Fibroblast of skin of left quadriceps (primary cell): ENCODE measurements at regions not wholly inside any gene's neighbourhood (a gene's known extent, or its start where the extent isn't known, plus 50 kb on each side); places are given as distances from the start of the nearest gene placed in this dataset.

Experiments used
- DNase-seq, 2 experiments: peaks; one replicate each; pipeline ENCODE4 v3.0.0-alpha.2; 2013; ENCODE audit warnings: low read depth in 2 of 2

DNA sequence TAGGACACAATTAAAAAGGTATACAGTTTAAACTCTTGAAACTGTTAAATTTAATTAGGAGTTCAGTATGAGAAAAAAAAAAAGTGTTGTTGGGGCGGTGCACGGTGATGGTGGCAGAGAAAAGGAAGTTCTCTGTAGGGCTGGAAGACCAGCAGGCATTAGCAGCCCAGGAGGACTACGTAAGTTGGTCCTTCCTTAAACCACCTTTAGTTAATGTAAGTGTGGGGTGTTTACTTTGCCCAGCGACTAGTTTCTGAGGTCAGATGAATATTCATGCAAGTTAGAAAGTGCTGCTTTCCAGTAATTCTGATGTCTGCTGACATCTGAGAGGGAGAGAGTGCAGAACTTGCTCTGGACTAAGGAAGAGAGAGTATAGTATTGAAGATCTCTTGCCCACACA lies 54.9 kb downstream of the NKX2-1 start:
- no peak for DNase-seq

DNA sequence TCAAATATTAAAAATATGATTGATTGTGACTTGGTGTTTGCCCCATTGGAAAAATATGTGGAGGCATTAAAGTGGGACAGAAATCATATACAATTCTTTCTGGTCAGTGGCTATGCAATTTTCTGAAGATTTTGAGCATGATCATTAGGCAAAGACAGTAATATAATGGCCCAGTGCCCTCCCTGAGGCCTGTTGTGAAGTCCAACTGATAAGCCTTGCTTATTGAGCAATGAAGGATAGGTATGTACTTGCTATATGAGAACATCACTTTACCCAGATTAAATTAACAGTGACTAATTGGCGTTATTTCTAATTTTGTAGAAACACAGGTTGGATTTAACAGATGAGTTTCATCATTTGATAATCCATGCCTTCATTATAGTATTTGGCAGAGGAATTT lies 57.1 kb downstream of the NKX2-1 start:
- no peak for DNase-seq

DNA sequence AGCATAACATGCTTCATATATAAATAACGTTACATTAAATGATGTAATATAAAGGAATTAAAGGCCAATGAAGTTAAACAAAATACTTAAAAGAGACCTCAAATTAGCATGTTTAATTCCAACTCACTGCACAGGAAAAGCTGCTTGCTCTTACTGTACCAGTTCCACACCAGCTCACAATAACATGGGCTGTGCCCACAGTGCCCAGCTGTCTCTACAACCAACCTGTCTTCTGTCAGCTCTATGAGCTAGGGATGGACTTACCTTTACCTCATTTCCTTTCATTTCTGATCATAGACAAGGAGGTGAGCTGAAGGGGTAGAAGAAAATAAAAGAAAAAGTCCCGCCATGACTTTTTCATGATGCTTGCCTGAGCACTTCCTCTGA lies 64.8 kb downstream of the NKX2-1 start:
- no peak for DNase-seq

DNA sequence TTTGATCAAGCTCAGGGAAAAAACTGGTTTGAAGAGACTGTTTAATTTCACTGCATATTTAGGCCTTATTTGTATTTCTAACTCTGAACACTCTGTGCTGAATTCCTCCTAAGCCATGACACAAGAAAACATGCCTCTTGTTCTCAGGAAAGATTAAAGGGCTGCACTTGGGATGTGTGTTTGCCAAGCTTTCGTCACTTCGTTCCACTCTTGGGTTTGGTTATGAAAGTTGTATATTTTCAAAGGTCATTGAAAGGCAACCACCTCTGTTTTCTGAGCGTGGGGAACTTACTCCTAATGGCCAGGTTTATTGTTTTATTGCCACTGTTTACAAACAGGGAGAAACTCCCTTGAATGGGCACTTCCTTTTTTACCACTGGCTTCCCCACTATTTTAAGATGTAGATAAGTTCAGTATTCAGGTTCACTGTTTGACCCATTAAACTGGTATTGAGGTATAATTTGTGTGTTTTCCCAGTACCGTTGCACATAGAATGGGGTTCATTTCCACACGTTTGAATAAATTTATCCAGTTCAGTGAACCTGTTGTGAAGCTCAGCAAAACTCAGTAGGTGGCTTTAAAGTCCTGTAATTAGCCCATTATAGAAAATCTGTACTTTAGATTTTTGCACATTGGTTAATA lies 65.3 kb downstream of the NKX2-1 start:
- DNase-seq: no peak

DNA sequence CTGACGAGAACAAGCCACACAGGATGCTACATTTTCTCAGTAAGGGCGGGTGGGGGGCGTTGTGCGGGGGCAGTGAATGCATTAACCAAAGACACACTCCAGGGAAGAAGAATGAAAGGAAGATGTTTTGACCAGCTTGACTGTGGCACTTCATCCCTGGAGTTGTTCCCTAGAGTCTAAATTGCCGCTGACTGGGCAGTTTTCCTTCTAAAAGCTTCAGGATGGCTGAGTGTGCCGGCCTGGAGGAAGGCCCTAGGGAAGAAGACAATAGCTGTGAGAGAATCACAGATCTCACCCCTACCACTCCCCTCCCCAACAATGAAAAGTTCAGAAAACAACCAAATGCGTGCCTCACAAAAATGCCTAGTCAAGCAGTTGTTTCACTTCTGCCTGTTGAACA lies 67.2 kb downstream of the NKX2-1 start:
- no peak for DNase-seq

DNA sequence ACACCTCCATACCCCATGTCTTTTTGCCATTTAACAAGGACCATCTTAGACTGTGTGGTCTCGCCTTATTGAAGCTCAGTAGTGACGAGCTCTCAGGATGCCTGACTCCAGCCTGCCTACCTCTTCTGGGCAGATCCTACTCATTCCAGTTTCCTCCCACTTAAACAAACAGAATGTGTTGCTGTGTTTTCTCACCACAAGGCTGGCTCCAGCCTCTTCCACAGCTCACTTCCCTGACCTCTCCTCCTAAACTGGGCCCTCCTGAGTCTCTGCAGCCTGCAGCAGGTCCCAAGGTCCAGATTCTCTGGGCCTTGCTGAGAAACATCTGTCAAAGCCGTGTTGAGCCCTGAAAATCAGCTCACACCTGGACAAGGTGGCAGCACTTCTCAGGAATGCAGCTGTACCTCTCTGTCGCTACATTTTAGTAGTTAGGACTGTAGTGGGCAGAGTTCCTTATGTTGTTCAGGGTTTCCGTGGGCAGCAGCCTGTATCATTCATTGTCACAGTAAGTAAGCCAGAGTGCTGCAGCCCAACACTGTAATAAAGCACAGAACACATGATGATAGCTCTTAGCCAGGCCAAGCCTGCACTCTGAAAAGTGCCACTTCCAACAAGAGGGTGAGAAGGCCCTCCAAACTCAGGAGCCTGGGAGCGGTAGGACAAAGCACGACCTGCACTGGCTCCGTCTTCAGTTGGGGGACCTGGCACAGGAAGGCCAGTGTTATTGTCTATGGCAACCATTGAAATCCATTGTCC lies 68.5 kb downstream of the NKX2-1 start:
- DNase-seq: no peak

DNA sequence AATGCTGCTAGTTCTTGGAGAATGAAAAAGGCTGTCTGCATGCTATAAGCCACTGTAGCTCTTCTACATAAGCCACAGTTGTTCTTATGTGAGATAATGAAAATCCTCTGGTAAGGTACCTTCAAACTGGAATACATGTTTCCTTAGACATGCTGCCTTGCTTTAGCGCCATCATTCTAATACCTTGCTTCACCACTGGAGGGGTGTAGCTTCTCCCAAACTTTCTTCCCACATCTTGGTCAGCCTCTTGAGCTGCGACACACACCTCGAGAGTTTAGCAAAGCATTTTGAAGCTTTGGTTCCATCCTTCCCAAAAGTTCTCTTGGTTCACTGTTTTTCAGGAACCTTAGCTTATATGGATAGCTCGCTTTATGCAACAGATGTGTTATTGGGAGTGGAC lies 69.5 kb downstream of the NKX2-1 start:
- DNase-seq: no peak

DNA sequence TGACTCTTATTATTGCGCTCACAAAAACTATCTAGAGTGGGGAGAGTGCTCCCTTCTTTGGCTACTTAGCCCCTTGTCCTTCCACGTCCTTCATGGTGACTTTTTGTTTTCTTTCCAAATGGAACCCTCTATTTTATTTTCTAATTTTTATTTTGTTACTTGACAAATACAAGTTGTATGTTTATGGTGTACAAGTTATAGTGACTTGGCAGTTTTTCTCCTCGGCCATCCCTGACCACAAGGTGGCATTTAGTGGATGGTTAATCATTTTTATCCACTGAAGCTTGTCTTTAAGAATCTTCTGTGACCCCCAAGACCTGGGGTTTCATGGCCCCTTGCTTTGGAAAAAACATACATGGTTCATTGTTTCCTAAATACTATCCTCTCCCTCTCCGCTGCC lies 70.1 kb downstream of the NKX2-1 start:
- DNase-seq: no peak

DNA sequence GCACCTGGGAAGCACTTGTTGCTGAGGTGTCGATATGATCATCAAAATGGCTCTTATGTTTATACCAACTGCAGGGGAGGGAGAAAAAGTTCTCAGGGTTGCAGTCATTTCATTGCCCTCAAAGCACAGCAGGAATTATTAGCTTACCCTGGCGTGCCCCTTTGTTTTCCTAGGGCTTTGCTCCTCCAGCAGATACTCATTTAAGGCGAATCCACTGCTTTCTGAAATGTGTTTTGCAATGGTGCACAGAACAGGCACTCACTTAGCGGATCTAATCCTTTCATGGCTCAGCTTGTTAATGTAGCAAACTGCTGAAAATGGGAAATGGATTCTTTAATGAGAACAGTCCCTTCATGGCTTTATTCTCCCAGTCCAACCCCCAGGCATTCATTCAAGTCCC lies 76.7 kb downstream of the NKX2-1 start:
- DNase-seq: no peak

DNA sequence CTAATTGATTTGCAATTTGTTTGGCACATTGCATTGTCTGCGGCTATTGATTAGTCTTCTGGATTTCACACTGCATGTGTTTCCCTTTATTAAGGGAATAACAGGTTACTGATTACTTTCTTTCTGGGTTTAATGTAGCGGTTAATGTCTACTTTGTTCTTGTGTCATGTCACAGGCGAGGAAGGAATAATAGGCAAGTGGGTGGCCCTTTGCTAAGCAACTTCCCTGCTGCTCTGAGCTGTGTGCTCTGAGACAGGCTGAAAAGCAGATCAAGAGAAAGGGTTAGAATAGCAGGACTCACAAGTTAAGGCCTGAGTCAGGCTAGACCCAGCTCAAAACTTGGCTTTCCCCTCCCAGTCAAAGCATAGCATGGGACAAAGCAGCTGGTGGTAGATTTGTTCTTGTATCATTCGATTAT lies 77.2 kb downstream of the NKX2-1 start:
- DNase-seq: no peak

DNA sequence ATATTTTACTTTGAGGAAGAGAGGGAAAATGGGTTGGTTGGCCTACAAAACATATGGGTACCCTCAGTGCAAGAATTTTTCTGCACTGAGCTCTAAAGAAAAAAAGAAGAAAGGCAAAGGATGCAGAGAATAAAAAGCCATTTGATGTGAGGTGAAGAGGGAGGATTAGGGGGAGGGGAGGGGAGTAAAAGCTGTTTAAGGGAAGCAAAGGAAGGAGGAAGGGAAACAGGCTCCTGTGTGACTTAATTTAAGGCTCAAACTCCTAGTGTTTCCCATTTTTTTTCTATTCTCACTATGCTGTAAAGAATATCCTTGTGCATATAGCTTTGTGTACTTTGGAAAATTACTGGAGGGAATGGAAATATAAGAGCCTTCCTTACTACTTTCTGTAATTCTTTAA lies 78.7 kb downstream of the NKX2-1 start:
- no peak for DNase-seq

DNA sequence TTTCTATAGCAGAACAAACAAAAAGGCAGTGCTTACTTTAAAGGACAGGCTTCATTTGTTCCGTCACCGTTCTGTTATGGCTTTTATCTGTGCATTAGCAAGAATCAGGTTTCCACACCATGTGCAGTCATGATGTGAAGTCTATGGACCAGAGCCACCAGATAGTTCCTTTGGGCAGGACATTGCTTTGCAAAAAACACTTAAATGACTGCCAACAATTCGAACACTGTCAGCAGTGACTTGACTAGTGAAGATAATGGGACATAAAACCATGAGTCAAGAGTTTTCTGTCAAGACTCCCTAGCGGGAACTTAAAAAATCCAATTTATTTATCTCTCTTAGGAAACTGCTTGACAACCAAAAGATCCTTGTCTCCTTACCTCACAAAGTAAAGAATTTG lies 80.3 kb downstream of the NKX2-1 start:
- DNase-seq: no peak

DNA sequence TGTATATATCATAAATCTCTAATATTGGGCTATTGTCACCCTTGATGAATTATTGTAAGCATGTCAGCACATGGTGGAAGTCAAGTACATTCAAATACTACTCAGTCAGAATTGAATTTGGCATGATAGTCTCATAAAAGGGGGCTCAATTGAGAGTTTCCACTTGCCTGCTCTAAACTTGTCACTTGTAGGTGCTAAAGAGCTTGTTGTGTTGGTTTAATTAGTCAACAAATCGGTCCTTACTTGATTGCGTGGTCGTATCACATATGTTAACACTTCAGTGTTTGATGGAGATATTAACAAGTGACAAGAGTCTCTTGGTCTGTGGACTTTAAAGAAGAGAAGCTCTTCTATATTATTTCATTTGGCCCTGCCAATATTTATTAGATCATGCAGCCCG lies 81.1 kb downstream of the NKX2-1 start:
- DNase-seq: no peak

DNA sequence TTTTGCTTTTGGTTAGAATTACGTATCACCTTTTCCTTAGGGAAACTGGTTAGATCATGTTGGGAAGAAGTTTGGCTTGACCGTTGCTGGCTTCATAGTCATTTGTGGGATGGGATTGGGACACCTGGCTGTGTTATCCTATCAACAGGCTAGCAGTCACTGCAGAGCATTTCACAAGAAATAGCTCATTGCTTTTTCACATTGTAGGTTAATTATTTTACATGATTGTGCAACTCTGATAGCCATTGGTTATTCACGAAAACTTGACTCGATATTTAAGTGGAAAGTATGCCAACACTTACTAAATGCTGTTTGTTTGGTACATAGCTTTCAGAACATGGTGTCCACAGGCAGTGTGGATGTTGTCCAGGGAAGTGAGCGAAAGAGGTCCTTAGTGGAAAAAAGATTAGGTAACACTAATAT lies 89.4 kb downstream of the NKX2-1 start:
- DNase-seq: no peak

DNA sequence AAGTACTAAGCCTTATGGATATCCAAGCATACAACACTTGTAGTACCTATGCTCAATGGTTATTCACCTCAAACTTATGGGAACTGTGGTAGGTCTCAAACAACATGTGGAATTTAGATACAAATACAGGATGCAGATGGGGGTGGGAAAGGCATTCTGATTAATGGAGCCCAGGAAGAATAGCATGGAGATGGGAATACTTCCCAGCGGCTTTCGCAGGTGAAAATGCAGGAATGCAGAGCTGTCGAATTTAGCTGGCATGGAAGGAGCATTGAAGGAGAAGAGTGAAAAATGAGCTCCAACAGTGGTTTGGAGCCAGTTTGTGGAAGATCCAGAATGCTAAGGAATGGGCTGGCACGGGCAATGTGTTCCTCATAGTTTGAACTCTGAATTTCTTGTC lies 89.9 kb downstream of the NKX2-1 start:
- DNase-seq: no peak

DNA sequence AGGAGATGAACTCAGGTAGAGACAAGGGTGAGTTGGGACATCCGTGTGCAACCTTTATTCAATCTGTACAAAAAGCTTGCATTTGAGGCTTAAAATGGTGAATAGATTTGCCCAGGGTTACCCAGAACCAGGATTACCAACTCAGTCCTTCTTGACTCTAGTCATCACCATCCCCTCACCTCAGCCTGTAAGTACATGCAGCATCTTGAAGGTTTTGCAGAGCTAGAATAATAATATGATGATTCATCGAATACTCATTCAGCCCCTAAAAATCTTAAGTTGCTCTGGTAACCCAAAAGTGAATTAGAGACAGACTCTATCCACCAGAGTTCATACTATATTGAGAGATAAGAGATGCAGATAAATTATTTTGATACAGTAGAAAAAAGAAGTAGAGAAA lies 90.3 kb downstream of the NKX2-1 start:
- no peak for DNase-seq

DNA sequence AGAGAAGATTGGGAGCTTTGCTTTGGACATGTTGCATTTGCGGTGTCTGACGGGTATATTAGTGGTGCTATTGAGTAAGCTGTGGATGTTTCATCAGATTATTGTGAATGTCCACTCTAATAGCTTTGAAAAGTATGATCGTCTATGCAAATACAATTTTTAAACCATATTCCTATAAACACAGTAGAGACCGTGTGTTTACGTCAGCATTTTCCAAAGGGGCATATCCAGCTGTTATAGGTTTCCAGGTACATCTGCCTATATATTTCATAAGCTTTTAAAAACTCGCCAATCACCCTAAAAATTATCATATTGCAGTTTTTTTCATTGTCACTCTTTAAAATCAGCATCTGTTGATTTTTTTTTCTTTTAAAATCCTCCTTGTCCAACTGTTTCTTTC lies 91.7 kb downstream of the NKX2-1 start:
- no peak for DNase-seq

DNA sequence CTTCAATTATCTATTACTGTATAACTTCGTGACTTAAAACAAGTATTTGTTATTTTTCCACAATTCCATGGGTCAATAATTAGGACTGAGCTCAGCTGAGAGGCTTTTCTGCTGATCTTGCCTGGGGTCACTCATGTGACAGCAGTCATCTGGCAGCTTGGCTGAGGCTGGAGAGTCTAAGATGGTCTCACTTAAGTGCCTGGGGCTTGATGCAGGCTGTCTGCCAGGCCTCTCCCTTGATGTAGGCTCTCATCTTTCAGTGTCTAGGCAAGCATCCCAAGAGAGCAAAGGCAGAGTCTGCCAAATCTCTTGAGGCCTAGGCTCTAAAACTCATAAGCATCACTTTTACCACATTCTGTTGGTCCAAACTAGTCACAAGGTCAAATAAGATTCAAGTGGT lies 93.2 kb downstream of the NKX2-1 start:
- no peak for DNase-seq

DNA sequence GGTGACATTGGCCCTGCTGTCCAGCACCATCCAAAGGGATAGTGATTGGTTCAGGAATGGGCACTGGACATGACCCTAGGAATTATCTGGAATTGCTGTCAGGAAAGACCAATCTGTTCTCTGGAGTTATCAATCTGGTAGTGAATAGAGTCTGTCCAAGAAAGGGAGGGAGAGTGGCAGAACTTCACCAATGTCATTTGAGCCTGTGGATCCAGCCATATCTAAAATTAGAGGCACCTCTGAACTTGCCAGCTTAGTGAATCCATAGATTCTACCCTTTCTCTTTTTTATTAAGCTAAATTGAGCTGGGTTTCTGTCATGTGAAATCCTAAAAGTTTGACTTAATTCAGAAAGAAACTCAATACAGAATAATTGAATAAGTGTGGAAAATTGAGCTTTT lies 93.9 kb downstream of the NKX2-1 start:
- DNase-seq: no peak

DNA sequence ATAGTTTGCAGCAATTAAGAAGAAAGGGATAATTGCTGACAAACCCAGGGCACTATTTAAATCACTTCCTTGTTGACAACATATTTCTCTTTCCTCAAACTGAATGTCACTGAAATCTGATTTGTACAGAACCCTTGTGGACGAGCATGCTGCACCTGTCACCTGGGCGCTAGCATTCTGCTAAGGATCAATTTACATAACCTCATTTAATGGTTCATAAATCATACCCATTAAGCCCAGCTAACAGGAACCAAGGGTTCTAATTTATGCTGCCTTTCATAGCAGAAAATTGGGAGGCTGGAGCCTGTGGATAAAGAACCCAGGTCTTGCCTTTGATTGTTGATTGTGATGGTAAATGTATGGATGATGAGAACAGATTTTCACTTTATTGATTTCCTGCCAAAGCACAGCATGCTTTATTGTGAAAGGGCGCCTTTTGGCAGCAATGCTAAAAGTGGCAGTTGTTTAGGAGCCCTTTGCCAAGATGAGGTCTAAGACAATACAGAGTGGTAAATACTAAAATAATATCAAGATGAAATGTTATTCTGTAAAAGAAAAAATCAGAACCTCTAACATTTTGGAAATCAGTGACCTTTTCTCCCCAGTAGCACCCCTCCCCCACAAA lies 95.4 kb downstream of the NKX2-1 start:
- DNase-seq: no peak

DNA sequence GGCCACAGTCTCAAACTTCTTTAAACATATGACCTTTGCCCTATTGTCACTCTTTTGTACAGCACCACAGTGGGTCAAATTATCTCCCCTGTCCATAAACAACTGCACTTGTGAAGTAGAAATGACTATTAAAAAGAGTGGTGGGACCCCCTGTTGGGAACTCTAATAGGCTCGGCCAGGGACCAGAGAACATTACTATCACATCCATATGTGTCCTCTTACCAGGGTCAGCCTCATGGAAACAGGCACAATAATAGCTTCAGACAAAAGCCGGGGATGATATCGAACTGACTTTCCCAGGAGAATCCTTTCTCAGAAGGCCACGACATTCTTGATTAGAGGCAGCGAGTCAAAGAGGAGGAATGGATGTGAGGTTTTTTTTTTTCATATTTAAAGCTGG lies 96.6 kb downstream of the NKX2-1 start:
- no peak for DNase-seq

DNA sequence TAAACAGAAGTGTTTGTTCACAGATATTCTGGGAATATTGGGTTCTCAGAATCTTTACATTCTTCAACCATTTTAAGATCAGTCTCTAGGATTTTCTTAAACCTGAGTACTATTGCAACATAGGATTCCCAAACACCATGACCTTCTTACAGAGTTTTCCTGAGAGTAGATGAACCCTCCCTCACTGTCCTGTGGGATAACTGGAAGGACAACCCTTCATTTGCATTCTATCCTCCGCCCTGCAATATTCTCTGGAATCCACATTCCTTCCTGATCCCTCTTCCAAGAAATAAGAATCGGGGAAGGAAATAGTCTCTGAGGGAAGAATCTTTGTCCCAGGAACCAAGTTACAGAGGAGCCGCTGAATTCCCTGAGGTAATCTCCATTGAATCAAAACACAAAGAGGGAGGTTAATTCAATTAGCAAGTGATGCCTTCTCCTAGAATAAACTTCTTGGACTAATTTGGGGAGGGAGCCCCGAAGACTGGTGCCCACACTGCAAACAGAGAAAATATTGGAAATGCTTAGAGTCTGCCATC lies 99.8 kb upstream of the MBIP start:
- DNase-seq: no peak

DNA sequence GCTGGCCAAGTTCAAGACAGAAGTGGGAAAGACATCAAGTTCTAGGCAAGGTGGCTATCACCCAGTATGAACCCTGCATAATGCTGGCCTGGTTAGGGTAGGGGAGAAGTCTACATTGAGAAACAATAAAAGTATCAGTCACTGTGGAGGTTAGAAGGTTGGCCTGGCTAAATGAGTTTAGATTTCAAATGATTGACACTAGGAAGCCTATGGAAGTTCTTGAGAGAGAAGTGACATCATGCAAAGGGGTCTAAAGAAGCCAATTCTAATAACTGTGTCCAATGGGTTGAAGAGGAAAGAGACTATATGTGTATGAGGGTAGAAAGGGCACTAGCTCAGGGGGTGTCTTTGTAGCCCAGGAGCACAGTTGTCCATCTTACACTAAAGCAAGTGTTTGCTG lies 98.5 kb upstream of the MBIP start:
- no peak for DNase-seq
